NCI-H510A treated with DMSO at 0.1 percent for 48 hours (cell line): ENCODE measurements at regions not wholly inside any gene's neighbourhood (a gene's known extent, or its start where the extent isn't known, plus 50 kb on each side); places are given as distances from the start of the nearest gene placed in this dataset.
"Not testable (repeated sequence)": the region's sequence is repeated elsewhere in the genome, so short reads cannot be mapped to it uniquely, and the experiment has no call there.

Source experiments
- DNase-seq: peaks from one replicate; lab custom pipeline; 2025; lab: John Stamatoyannopoulos, UW

- no peak for DNase-seq
Observed at GRCh38 chr21:32093646-32094462, 185.0 kb downstream of the MIS18A start.

- DNase-seq: no peak
Observed at GRCh38 chr21:32090956-32091355, 187.9 kb downstream of the MIS18A start.

DNA sequence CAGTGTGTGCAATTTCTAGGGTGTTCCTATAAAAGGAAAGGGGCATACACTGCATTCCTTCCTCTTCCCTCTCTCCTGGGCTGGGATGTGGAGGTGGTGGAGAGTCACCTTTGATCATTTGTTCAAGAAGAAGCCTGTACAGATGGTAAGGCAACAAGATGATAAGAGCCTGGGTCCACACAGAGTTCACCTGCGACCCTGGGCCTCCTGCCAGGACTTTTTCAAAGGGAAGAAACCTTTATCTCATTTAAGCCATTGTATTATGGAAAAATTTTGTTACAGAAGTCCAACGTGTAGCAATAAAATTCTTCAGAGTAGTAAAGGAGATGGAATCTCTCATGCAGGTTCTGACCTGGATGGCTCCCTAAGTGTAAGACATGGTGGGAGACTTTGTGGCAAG is 189.1 kb downstream of the MIS18A start:
- no peak for DNase-seq

- no peak for DNase-seq
Observed at GRCh38 chr21:32088471-32088870, 190.4 kb downstream of the MIS18A start.

- no peak for DNase-seq
Observed at GRCh38 chr21:32087447-32087846, 191.4 kb downstream of the MIS18A start.

- no peak for DNase-seq
Observed at GRCh38 chr21:32083197-32083596, 195.7 kb downstream of the MIS18A start.

DNA sequence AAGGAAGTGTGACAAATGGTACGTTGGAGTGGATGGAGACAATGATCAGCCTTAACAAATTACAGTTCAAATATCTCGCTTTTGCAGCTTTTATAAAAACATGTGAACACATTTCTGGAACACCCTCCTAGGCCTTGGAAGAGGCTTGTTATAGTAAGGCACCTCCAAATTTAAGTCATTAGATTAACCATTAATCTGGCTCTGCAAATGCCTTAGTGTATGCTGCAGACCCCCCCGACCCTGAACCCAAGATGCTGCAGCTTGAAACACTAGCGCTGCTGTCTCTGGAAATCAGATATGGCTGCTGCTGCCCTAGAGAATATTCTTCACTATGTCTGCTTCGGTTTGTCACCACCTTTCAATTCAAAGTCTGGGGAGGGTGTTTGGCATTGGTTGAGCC is 196.4 kb downstream of the MIS18A start:
- DNase-seq: no peak

GRCh38 chr21:32073593-32073992 is 200.8 kb downstream of the HUNK start:
- DNase-seq: no peak

GRCh38 chr21:32073190-32073589 is 200.4 kb downstream of the HUNK start:
- no peak for DNase-seq

- not testable (repeated sequence) for DNase-seq
Observed at GRCh38 chr21:32071620-32072019, 198.8 kb downstream of the HUNK start.

DNA sequence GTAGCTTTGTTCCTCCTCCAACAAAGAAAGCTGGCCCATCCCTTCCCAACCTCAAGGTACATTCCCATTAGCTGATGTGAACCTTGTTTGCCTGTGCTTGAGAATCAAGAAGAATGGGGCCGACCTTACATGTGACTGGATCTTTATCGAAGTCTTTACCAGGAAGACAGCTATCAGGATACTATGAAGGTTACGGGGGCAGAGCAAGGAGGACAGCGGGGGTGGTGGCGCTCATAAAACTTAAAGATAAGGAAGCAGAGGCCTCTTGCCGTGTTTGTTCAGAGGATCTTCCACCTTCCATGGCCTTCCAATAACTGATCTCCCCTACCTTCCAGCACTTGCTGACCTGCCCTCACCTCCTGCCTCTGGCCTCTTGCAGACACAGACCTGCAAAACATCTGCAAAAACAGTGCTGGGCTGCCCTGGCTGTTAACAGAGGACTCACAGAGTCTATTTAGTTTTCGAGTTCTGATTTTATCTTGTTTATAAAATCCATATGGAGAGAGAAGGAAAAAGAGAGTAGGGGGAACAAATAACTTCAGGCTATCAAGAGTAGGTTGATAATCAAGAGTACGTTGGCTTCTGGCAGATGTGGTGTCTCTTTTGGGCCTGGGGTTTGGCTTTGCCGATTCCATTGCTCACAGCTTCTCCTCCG is 198.0 kb downstream of the HUNK start:
- DNase-seq: no peak

- no peak for DNase-seq
Observed at GRCh38 chr21:32070126-32070525, 197.3 kb downstream of the HUNK start.

- no peak for DNase-seq
Observed at GRCh38 chr21:32065654-32066053, 192.8 kb downstream of the HUNK start.

DNA sequence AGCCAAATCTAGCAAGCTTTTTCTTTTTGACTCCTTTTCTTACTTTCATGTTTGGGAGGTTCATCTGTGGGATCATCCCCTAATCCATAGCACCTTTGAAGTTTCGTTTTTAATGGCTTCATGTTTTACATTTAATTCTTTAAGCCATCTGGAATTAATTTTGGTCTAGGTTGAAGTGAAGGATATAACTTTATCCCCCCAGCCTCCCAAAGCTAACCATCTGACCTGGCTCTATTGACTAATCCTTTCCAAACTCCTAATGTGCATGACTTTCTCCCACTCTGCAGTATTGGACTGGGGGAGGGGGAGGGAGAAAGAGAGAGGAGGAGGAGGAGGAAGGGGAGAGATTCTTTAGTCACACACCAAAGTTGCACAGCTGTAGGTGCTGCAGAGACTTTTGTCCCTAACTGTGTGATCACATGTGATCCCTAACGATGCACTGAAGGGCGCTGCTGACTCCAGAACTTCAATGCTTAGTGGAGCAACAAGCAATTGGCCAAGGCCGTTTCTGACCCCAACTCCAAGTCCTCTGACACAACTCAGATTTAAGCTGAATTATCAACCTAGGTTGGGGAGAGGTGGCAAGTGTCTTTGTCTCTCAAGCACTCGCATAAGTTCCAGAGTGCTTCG is 191.6 kb downstream of the HUNK start:
- DNase-seq: no peak

- no peak for DNase-seq
Observed at GRCh38 chr21:32062591-32063227, 189.9 kb downstream of the HUNK start.

DNA sequence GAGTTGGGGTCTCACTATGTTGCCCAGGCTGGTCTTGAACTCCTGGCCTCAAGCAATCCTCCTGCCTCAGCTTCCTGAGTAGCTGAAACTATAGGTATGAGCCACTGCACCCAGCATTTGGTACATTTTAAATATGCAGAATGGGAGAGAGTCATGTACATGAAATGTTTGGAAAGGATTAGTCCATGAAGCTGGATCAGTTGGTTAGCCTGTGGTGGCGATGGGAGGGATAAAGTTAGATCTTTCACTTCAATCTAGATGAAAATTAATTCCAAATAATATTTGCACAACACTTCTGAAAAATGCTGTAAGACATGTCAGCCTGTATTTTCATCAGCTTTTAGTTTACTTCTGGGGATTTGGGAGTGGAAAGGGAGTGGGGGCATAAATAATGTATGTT is 188.9 kb downstream of the HUNK start:
- no peak for DNase-seq

GRCh38 chr21:32056791-32057190 is 184.0 kb downstream of the HUNK start:
- no peak for DNase-seq

DNA sequence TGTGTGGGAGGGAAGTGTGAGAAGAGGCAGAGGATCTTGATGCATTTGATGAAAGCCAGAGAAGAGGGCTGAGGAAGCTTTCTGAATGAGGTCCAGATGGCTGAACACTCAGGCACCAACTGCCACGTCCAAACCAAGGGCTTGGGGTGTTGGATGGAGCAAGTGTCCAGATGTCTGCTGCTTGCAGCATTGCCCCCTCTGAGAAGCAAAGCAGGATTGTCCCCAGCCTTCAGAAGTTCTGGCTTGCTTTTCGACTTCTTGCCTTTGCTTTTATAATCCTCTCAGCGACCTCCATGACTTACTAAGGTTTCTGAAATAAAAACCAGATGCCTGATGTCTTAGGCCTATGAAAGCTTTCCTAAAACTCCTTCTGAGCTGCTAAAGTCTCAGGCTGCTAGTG is 182.5 kb downstream of the HUNK start:
- no peak for DNase-seq
